ENCODE measurements at regions not wholly inside any gene's neighbourhood (a gene's known extent, or its start where the extent isn't known, plus 50 kb on each side); places are given as distances from the start of the nearest gene placed in this dataset.

- no peak for FAIRE-seq
Measured at GRCh38 chr16:86285938-86286921, 224.1 kb upstream of the FOXF1 start.

- no peak for FAIRE-seq
Measured at GRCh38 chr16:86286991-86287663, 223.2 kb upstream of the FOXF1 start.

GRCh38 chr16:86287664-86288201, 222.6 kb upstream of the FOXF1 start:
- no peak for FAIRE-seq

- FAIRE-seq, result no peak
Measured at GRCh38 chr16:86288716-86289294, 221.5 kb upstream of the FOXF1 start.

GRCh38 chr16:86289304-86289703, 221.0 kb upstream of the FOXF1 start:
- FAIRE-seq, result no peak

- no peak for FAIRE-seq
Measured at GRCh38 chr16:86289907-86290306, 220.4 kb upstream of the FOXF1 start.

- no peak for FAIRE-seq
Measured at GRCh38 chr16:86291491-86291890, 218.8 kb upstream of the FOXF1 start.

- FAIRE-seq, result no peak
Measured at GRCh38 chr16:86292171-86292775, 218.1 kb upstream of the FOXF1 start.

- no peak for FAIRE-seq
Measured at GRCh38 chr16:86292942-86293341, 217.4 kb upstream of the FOXF1 start.

GRCh38 chr16:86293906-86294305, 216.4 kb upstream of the FOXF1 start:
- FAIRE-seq, result no peak

- no peak for FAIRE-seq
Measured at GRCh38 chr16:86294535-86295196, 215.7 kb upstream of the FOXF1 start.

GRCh38 chr16:86296256-86296655, 214.1 kb upstream of the FOXF1 start:
- FAIRE-seq, result no peak

- no peak for FAIRE-seq
Measured at GRCh38 chr16:86297391-86297790, 212.9 kb upstream of the FOXF1 start.

- FAIRE-seq, result no peak
Measured at GRCh38 chr16:86297866-86298757, 212.2 kb upstream of the FOXF1 start.

- FAIRE-seq, result no peak
Measured at GRCh38 chr16:86298758-86299134, 211.6 kb upstream of the FOXF1 start.

- no peak for FAIRE-seq
Measured at GRCh38 chr16:86299882-86300610, 210.3 kb upstream of the FOXF1 start.

- no peak for FAIRE-seq
Measured at GRCh38 chr16:86300746-86301481, 209.4 kb upstream of the FOXF1 start.

GRCh38 chr16:86302421-86303109, 207.8 kb upstream of the FOXF1 start:
- no peak for FAIRE-seq
